ENCODE measurements at regions not wholly inside any gene's neighbourhood (a gene's known extent, or its start where the extent isn't known, plus 50 kb on each side); places are given as distances from the start of the nearest gene placed in this dataset.
"Not testable (repeated sequence)": the region's sequence is repeated elsewhere in the genome, so short reads cannot be mapped to it uniquely, and the experiment has no call there.

DNA sequence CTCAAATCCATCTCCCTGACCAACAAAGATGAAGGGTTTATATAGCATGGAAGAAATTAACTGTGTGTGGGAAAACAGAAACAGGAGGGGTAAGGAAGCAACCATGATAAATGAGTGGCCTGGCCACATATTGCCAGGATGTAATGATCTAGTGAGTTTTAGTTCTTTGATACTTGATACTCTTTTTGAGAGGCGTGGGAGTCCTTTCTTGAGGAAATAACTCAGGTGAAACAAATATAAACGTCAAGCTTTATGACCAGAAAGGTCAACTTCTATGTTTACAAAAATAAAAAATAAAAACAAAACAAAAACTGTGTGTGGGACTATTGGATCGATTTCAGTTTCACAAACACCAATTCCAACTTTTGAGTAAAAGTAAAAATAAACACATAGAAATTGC is 860.8 kb upstream of the B3GALT2 start:
- DNase-seq, result no peak

DNA sequence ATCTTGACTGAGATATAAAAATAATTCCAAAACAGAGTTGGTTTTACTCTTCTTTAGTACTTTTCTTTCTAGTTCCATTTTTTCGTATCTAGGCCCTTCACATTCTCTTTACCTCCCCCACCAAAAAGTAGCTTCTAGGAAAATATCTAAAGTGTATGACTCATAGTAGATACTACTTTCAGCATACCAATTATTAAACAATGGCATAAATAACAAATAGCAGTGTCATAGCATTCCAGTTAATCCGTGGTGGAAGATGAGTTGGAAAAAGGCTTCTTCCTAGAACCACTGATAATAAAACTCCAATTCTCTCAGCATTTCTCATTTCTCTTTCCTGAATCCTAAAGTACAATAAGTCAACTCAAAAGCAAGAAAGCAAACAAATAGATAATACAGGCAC is 859.0 kb upstream of the B3GALT2 start:
- DNase-seq, result peak; percentile 66

DNA sequence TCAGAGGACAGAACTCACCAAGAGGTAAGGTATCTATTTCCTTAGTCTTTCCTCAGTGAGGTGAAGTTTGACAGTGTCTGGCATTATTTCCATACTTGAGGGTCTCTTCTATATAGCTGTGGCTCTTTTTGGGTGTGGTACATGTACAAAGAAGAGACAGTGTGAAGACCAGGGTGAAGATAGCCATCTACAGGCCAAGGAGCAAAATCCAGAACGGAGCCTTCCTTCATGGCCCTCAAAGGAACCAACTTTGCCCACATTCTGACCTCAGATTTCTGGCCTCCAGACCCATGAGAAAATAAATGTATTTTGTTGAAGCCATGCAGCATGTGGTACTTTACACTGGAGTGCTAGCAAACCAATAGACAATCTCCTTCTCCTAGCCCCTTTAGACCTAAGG is 858.5 kb upstream of the B3GALT2 start:
- DNase-seq, result no peak

DNA sequence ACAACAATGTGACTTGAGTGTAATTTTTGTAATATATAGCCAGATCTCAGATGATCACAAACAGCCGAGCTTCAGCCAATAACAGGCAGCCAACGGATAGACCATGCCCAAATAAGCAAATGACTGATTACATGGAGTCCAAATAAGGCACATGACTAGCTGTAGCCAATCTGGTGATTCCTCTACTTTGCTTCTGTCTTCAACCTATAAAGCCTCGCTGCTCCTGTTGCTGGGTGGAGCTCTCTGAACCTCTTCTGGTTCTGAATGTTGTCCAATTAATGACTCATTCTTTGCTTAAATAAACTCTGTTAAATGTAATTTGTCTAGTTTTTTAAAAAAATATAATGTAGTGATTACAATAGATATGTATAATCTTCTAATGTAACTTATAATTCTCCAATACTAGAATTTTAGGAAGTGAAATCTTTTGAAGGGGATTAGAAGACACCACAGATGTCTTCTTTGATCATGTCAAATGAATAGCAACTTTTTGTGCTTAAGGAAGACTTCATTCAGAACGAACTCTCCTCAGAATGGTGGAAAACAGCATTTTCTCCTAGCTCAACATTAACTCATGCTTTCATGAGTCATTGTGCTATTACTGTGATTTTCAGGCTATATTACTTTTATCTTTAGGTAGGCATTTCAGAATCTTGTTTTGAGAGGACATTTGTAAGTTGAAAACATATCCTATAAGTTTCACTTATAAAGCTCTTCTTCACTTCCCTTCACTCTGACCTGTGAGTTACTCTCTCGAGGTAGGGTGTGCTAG is 857.8 kb upstream of the B3GALT2 start:
- peak; percentile 8 for DNase-seq

DNA sequence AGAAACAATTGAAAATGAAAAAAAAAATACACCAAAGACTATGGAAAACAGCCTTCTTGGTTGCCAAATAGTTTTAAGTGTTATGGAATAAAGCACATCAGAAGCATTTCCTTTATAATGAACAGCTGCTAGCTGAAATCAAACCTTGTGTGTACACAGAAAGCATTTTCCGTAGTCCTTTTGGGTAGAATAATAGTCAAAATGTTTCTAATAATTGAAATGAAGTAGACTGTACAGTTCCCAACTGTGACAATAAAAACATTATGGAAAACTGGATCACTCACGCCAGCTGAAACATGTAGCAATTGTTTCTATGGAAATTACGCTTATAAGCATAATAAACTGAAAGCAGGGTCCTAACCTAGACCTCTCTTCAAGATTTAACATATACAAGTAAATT is 856.3 kb upstream of the B3GALT2 start:
- no peak for DNase-seq

DNA sequence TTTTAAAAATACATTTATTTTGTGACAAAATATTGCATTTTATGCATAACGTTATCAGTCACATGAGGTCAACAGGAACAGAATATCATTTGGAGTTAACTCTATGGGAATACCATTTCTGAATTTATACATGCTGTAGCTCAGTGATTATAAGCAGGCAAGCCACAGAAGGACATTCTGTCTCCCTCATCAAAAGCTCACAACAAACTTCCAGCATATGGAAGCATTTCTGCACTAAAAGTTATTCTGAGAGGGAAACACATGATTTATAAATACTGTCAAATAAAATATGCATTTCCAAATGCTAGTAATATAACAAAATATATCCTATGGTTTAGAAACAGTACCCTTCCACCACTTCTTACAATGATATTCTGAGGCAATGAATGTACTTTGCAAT is 854.1 kb upstream of the B3GALT2 start:
- DNase-seq, result no peak

DNA sequence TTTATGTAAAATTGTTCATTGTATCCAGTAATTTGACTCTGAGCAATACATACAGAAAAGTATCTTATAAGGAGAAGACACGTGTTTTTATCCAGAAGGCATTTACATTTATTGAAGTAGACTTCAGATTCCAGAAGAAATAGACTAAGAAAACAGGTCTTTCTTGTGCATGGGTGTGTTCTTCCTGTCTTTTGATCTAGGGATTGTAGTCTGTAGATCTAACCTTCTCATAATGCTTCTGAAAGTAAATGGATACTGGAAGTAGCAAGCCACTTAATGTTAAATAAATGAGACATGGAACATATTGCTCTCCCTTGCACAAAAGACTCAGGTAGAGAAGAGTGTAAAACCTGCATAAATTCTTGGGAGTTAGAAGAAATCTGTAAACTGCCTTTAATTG is 853.2 kb upstream of the B3GALT2 start:
- no peak for DNase-seq

GRCh38 chr1:194033646-194034045 is 847.2 kb upstream of the B3GALT2 start:
- no peak for DNase-seq

DNA sequence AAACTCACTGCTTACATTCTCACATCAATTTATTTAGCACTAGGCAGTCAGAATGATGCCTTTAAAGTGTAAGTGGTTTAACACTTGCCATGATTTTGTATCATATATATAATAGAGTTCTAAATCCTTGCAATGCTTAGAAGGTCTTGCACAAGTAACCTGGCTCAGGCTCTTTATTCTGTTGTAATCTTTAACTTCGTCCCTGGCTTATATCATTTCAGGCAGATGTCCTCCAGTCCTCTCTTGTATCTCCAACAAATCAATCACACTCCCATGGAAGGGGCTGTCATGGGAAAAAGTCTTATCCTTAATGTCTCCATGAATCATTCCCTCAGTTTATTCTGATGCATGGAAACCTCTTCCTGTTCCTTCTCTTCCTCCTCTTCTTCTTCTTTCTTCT is 841.6 kb upstream of the B3GALT2 start:
- no peak for DNase-seq

GRCh38 chr1:194026422-194026821 is 840.0 kb upstream of the B3GALT2 start:
- no peak for DNase-seq

DNA sequence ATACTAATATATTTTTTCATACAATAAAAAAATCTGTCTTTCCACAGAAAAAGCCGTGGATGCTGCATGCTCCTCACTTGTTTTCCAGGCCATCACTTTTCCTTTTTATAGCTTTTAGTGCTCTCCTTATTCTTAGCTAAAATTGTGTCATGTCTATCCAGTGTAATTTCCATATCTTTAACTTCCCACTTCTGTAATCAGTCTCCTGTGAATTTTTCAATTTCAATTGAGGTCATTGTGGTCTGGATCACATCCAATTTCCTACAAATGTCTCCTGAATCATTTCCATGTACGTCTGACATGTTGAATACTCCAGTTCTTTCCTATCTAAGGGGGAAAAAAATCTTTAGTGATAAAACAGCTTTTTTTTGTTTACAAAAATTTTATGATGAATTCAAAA is 838.2 kb upstream of the B3GALT2 start:
- DNase-seq, result peak; percentile 77

DNA sequence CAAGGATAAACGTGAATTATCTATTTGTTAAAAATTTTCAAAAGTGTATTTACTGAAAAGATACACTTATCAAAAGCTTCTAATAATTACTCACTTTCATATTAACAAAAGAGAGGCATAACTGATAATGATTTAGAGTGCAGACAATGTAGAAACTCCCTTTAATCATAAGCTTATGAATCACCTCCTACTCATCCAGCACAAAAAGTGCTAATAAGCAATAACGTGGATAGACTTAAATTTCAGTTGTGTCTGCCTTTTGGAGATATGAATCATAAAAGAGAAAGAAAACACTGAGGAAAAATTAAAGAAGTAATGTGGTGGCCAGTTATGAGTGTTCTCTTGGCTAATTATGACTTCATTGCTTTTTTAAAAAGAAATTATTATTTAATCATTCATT is 827.6 kb upstream of the B3GALT2 start:
- DNase-seq, result peak; percentile 6

DNA sequence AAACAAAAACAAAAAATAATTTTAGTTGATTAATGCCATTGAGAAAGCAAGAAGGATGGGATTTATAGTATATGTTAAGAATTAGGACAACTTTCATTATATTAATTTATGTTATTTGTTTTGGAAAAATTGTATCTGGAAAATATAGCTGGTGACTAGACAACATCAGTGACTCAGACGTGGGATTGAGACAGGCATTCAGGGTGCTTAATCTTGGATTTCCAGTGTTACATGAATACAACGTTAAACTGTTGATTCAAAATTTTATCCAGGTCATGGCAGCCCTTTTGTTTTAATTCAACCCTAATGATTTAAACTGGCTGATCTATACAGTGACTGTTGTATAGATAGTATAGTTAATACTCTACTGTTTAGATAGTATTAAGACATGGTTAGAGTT is 827.1 kb upstream of the B3GALT2 start:
- no peak for DNase-seq

GRCh38 chr1:194004146-194004545 is 817.7 kb upstream of the B3GALT2 start:
- DNase-seq, result no peak

- not testable (repeated sequence) for DNase-seq
Measured at GRCh38 chr1:194001726-194002350, 815.4 kb upstream of the B3GALT2 start.

DNA sequence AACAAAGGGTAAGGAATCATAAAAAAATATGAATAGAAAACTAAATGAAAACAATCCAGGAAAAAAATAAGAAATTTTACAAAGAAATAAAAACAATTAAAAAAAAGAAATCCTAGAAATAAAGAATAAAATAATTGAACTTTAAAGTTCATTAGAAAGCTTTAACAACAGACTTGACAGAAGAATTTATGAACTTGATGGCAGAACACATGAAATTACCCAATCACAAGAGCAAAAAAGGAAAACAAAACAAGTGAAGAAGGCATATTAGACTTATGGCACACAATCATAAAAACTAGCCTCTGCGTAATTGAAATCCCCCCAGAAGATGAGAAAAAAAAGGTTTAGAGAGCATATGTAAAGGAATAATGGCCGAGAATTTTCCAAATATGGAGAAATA is 802.5 kb upstream of the B3GALT2 start:
- no peak for DNase-seq

DNA sequence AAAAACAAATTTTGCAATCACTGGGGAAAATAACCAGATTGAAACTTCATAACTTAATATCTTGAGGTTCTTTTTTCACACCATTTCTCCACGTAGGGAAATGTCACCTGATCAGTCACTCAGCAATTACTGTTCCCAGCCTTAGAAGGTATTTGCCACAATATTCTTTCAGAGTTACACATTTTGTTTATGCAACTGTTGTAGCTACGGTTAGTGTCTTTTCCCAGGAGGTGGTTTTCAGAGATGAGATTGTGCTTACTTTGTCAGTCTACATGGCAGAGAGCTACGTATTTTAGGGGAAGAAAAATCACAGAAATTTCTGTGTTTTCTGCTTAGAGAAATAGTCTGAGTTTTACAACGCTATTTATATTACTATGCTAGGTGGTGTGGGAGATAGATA is 792.8 kb upstream of the B3GALT2 start:
- DNase-seq, result no peak

DNA sequence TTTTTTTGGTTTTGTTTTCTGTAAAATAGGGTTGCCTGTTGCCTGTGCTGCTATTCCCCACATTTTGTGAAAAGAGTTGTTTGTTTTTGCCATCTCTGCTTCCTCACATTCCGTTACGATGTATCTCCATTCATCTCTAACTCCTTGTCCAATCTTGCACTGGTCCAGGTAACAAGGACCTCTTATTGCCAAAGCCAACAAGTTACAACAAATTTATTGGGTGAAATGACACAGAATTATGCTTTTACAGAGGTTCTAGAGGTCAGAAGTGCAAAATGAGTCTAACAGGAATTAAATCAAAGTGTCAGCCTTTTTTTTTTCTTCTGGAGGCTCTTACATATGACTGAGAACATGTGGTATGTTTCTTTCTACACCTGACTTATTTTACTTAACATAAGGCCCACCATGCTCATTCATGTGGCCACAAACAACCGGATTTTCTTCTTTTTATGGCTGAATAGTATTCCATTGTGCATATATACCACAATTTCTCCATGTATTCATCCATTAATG is 787.9 kb upstream of the B3GALT2 start:
- DNase-seq, result no peak

GRCh38 chr1:193973428-193973827 is 787.0 kb upstream of the B3GALT2 start:
- no peak for DNase-seq

- peak; percentile 72 for DNase-seq
Measured at GRCh38 chr1:193971595-193971994, 785.2 kb upstream of the B3GALT2 start.

- no peak for DNase-seq
Measured at GRCh38 chr1:193960499-193960898, 774.1 kb upstream of the B3GALT2 start.

GRCh38 chr1:193960040-193960439 is 773.6 kb upstream of the B3GALT2 start:
- DNase-seq, result no peak

- DNase-seq, result no peak
Measured at GRCh38 chr1:193957556-193958095, 771.2 kb upstream of the B3GALT2 start.

- DNase-seq, result no peak
Measured at GRCh38 chr1:193952778-193953374, 766.5 kb upstream of the B3GALT2 start.
